ENCODE measurements at regions not wholly inside any gene's neighbourhood (a gene's known extent, or its start where the extent isn't known, plus 50 kb on each side); places are given as distances from the start of the nearest gene placed in this dataset.

DNA sequence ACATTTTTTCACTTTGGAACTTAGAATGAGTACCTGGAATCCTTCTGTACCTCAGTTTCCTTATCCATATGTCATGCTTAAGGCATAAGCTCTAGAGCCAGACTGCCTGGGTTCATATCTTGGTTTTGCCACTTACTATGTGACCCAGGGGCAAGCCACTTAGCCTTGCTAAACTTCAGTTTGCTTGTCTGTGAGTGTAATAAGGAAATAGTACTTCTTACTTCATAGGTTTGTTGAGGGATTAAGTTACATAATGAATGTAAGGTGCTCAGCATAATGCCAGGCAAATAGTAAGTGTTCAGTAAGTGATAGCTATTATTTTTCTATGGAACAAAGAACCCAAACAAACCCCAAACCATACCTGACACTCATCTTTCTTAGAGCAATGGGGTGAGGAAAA is 225.1 kb downstream of the BCAT1 start:
- DNase-seq: no peak

- DNase-seq: no peak
Measured at GRCh38 chr12:24721191-24721590, 227.7 kb downstream of the BCAT1 start.

- peak; percentile 22 to 51 for DNase-seq
Measured at GRCh38 chr12:24719293-24719721, 229.6 kb downstream of the BCAT1 start.

DNA sequence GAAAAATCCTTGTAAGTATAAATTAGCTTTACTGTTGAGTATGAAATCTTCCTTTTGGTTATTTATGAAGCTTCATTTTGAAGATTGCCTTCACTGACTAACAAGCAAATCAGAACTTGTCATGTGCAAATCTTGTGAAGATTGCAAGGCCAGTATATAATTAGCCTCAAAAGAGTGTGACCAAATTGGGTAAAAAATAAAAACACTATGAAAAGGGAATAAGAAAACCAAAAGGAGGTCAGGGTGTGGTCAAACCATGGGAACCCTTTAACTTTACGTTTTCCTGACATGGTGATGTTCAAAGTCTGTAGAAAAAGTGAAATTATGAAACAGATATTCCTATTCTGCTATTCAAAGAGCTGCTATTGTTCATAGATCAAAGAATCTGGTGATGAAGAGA is 230.3 kb downstream of the BCAT1 start:
- DNase-seq: peak; percentile 20 to 28

GRCh38 chr12:24714237-24714636 is 234.7 kb downstream of the BCAT1 start:
- DNase-seq: no peak

DNA sequence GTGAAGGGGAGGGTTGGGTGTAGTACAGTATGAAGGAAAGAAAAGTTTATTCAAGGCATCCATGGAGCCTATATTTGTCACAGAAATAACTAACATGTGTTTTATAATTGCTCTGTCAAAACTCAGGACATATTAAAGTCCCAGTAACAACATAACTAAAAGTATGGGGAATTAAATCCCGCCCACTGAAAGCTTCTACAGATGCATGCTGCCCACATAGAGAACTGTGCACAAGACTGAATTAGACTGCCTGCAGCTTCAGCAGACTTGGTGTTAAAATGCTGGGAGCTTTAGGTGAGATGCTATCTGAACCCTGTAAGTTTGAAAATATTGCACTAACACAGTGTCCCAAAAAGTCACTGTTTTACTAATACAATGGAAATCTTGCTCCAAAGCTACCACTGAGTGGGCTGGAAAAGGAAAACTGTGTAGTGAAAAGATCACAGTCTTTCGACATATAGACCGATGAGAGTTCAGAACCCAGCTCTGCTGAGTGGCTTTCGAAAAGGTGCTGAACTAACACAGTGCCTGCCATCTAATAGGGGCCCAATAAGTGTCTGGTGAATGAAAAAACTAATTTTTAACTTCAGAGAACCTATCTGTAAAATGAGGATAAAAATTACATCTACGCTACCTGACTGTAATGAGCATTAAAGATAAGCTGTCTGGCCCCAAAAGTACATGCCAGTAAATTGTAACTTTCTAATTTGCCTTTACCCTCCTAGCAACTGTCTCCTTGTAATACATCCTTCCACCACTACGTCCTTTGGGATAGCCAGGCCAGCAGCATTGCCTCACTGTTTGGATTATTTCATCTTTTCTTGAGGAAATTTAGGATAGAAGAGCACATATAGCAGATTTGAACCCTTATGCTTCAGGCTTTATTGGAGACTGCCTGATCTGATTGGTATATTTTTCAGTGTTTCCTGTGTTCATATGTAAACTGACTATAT is 237.6 kb downstream of the BCAT1 start:
- peak; percentile 22 to 64 for DNase-seq

DNA sequence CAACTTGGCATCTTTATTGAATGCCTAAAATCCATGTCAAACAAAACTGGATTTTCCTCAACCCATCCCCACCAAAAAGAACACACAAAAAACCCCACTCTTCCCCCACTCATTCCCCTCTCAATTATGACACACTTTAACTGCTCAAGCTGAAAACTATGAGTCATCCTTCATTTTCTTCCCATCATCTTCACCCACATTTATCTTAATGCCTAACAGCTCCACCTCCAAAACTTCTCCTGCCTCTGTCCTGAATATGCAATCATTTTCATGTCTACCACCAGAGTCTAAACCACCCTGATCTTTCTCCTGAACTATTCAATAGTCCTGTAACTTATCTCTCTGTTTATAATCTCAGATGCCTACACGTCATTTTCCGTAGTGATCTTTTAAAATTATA is 239.7 kb downstream of the BCAT1 start:
- DNase-seq: no peak

GRCh38 chr12:24708718-24709117 is 240.2 kb downstream of the BCAT1 start:
- DNase-seq: no peak

DNA sequence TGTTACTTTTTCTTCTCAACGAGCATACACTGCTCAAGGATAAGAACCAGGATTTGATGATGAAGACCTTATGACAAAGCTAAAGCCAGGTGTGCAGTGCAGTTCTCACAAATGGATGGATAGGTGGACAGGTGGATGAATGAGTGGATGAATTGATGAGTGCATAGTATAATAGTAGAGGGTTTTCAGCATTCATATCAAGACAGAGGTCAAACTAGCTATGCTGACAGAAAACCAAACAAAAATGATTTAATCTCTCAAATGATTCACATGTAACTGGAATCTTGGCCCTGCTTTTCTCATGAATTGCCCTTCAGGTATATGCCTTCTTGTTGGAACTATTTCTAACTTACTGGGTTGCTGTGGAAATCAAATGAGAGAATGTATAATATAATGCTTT is 240.9 kb downstream of the BCAT1 start:
- DNase-seq: no peak

DNA sequence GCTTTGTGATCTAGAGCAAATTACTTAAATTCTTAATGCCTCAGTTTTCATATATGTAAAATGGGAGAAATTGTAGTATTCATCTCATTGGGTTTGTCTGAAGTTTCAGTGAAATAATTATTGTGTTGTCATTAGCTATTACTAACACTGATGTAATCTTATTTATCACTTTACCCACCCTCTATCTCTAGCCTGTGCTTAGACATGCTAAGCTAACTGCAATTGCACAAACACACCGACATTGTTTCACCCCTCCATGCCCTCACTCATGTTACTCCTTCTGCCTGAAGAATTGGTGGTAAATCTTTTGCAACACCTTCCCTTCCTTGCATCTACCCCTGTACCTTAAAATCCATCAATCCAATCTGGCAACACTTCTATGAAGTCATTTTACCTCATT is 241.6 kb downstream of the BCAT1 start:
- no peak for DNase-seq

DNA sequence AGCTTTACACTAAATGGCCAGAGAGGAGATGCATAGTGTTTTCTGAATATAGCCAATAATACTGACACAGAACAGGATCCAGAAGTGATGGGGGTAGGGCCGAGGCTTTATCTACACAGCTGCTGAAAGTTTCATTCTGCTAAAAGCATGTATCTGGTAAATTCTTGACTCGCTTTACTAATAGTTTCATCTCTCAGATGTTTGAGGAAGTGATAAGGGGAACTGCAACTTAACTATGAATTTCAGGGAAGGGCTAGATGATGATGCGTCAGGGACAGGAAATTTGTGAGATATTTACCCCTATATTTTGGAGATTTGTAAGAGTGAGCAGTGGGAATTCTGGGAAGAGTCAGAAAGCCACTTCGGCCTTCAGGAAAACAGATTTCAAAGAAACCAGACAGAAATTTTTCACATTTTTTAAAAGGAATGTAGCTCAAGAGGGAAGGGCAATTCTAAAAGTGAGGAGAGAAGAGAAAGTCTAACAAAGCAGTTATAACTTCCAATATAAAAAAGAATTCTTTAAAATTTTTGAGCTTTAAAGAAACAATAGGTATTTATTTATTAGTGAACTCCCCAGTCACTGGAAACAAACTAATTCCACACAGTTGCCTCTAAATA is 243.1 kb downstream of the BCAT1 start:
- peak; percentile 34 to 60 for DNase-seq

GRCh38 chr12:24705216-24705615 is 243.7 kb downstream of the BCAT1 start:
- no peak for DNase-seq

- no peak for DNase-seq
Measured at GRCh38 chr12:24701343-24701742, 247.6 kb downstream of the BCAT1 start.

GRCh38 chr12:24698972-24699371 is 249.9 kb downstream of the BCAT1 start:
- no peak for DNase-seq

DNA sequence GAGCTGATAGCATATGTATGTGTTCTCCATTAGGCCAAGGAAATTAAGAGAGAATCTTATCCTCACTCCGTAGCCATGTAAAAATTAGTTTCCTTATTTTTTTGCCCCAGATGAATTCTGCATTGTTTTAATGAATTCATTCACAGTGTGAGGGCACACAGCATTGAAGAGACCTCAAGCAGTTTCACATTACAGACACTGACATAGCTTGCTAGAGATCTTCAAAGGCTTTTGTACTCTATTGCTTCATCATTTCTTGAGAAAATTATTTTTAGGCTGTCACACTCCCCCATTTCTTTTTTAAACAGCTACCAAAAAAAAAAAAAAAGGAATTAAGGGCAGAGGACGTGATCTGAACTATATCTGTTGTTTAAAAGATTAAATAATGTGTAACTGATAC is 251.1 kb downstream of the BCAT1 start:
- no peak for DNase-seq

GRCh38 chr12:24697295-24697694 is 251.6 kb downstream of the BCAT1 start:
- no peak for DNase-seq

DNA sequence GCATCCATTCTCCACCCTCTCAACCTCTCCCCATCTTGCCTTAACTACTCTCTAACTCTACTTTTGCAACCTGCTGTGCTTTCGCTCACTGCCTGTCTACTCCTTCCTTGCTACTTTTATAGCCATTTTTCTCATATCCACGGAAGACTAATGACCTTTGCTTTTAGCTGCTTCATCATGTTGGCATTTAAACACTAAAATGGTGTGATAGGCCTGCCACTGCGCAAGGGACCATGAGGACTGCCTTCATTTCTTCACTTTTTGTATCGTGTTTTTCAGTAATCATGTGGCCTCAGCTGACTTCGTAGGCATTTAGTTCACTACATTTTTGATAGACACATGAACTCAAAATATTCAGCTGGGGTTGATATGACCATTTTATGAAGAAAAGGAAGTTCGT is 252.1 kb downstream of the BCAT1 start:
- DNase-seq: no peak

DNA sequence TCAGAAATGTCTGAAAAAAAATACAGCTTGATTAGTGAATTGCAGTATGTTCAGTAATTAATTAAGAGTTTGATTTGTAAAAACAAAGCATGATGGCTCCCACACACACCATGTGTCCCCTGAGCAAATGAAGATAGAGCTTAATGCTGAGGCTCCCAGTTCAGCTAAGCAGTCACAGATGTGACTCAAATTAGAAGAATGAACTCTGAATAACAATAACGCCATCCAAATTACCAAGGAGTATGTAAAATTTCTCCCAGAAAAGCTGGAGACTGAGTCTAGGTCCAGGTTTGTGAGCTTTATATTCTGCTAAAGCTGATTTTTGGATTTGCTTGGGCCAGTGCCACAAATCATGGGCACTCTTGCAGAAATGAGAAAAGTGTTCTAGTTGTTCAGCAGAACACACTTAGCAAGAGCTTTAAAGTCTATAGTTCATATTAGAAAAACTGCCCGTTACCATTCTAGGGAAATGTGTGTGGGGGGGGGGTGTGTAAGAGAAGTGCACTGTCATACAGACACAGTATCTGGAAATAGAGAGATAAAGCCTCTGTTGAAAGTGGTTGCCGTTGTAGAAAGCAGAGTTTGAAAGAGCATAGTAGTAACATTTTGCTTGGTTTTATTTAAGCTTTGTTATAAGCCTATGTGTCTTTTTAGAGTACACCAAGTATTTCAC is 253.1 kb downstream of the BCAT1 start:
- no peak for DNase-seq

GRCh38 chr12:24695103-24695502 is 253.8 kb downstream of the BCAT1 start:
- DNase-seq: no peak

GRCh38 chr12:24688601-24689000 is 260.3 kb downstream of the BCAT1 start:
- DNase-seq: no peak

DNA sequence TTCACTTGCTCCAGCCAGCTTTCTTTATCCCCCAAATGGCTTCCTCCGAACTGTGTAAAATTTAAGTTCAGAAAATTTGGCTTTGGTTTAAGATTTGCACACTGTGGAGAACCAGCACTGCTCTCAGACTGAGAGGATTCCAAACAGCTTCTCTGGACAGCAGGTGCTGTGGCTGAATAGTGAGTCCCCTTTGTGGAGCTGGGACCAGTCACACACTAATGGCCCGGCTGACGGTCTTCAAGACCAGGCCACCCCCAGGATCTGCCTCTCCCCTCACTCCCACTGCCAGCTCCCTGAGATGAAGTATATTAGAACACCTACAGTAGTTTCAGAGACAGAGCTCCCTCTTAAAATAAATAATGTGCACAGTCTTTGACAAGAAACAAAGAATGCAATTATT is 267.3 kb downstream of the BCAT1 start:
- no peak for DNase-seq

GRCh38 chr12:24679126-24679525 is 269.8 kb downstream of the BCAT1 start:
- peak; percentile 54 to 65 for DNase-seq

DNA sequence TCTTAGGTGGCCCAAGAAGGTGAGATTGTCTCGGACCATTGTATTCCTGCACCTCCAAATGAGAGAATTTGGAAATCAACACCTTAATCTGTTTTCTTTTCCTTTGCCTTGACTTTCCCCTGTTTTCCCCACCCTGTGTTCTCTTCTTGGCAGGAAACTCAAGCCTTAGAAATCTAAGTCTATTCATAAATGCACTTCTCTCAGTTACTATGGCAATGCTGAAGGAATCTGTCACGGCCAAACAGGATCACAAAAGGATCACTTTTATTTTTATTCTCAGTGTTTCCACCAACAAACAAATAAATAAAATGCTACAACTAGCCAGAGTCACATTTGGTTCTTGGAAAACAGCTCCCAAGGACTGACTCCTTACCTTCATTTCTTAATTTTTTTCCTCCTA is 270.5 kb downstream of the BCAT1 start:
- no peak for DNase-seq

- no peak for DNase-seq
Measured at GRCh38 chr12:24668563-24668962, 280.3 kb downstream of the BCAT1 start.
